Keratinocyte (primary cell): ENCODE measurements at regions not wholly inside any gene's neighbourhood (a gene's known extent, or its start where the extent isn't known, plus 50 kb on each side); places are given as distances from the start of the nearest gene placed in this dataset.

Experiments used
- DNase-seq: peaks from one replicate; pipeline ENCODE4 v3.0.0-alpha.2; 2011; ENCODE audit warnings: low read depth, missing footprints, low spot score
- FAIRE-seq: peaks from 2 replicates; lab custom pipeline; 2011; peaks lifted over from hg19 to GRCh38; lab: Jason Lieb, UNC
- H2AFZ ChIP-seq: 2 replicates; pipeline ENCODE4 v1.6.0; 2012; ENCODE audit warnings: low read length, control low read depth, inconsistent platforms; ENCODE audit not compliant: control insufficient read depth
- H3K27ac ChIP-seq: 2 replicates; pipeline ENCODE4 v1.5.1; 2011; ENCODE audit warnings: low read length; ENCODE audit not compliant: control insufficient read depth, insufficient read depth
- H3K27me3 ChIP-seq: 3 replicates; pipeline ENCODE4 v1.6.0; 2011; ENCODE audit warnings: low read length; ENCODE audit not compliant: control insufficient read depth, insufficient read depth; ENCODE audit errors: extremely low read depth
- H3K36me3 ChIP-seq, 2 experiments: 2 replicates in 1 of 2; 3 replicates in 1 of 2; pipeline ENCODE4 v1.5.1; 2011; ENCODE audit warnings: low read length in 2 of 2, mild to moderate bottlenecking in 1 of 2; ENCODE audit not compliant: control insufficient read depth in 2 of 2, insufficient read depth in 2 of 2; ENCODE audit errors: extremely low read depth in 1 of 2
- H3K4me1 ChIP-seq: 3 replicates; pipeline ENCODE4 v1.5.1; 2011; ENCODE audit warnings: low read length; ENCODE audit not compliant: control insufficient read depth, insufficient read depth; ENCODE audit errors: extremely low read depth
- H3K4me2 ChIP-seq: 3 replicates; pipeline ENCODE4 v1.6.0; 2011; ENCODE audit warnings: low read depth, low read length; ENCODE audit not compliant: control insufficient read depth, insufficient read depth; ENCODE audit errors: extremely low read depth
- H3K4me3 ChIP-seq, 3 experiments: fragments of 200-600 bp in 1 of 3; sonication (generic) in 1 of 3; 2 replicates in 2 of 3; 3 replicates in 1 of 3; pipeline ENCODE4 v1.5.1; 2011 to 2016; ENCODE audit warnings: low read length in 3 of 3, mild to moderate bottlenecking in 3 of 3, control low read depth in 2 of 3, inconsistent platforms in 1 of 3, low read depth in 1 of 3, mixed read lengths in 1 of 3, mixed run types in 1 of 3, moderate library complexity in 1 of 3; ENCODE audit not compliant: control insufficient read depth in 2 of 3, insufficient read depth in 2 of 3; ENCODE audit errors: extremely low read depth in 1 of 3
- H3K79me2 ChIP-seq: 2 replicates; pipeline ENCODE4 v1.6.0; 2012; ENCODE audit warnings: low read length; ENCODE audit not compliant: control insufficient read depth, insufficient read depth
- H3K9ac ChIP-seq: 3 replicates; pipeline ENCODE4 v1.6.0; 2011; ENCODE audit warnings: low read length; ENCODE audit not compliant: control insufficient read depth, insufficient read depth; ENCODE audit errors: extremely low read depth
- H3K9me1 ChIP-seq: 3 replicates; pipeline ENCODE4 v1.6.0; 2011; ENCODE audit warnings: low read length; ENCODE audit not compliant: control insufficient read depth, insufficient read depth; ENCODE audit errors: extremely low read depth
- H3K9me3 ChIP-seq: 2 replicates; pipeline ENCODE4 v1.5.1; 2012; ENCODE audit warnings: low read depth, low read length; ENCODE audit not compliant: control insufficient read depth
- H4K20me1 ChIP-seq: 3 replicates; pipeline ENCODE4 v1.6.0; 2011; ENCODE audit warnings: low read length; ENCODE audit not compliant: control insufficient read depth, insufficient read depth; ENCODE audit errors: extremely low read depth
- CTCF ChIP-seq, 3 experiments: IDR thresholded peaks in 1 of 3; conservative IDR thresholded peaks in 1 of 3; optimal IDR thresholded peaks in 1 of 3; 2 replicates in 2 of 3; 3 replicates in 1 of 3; pipeline versions ENCODE3 to v1.5.1; 2011; ENCODE audit warnings: low read length in 3 of 3, mild to moderate bottlenecking in 3 of 3, moderate library complexity in 2 of 3, control low read depth in 1 of 3, inconsistent platforms in 1 of 3; ENCODE audit not compliant: insufficient read depth in 2 of 3; ENCODE audit errors: extremely low read depth in 1 of 3
- EZH2 ChIP-seq: IDR thresholded peaks from one replicate; pipeline ENCODE4 v1.6.1; 2012; ENCODE audit warnings: inconsistent platforms, mild to moderate bottlenecking, low read length, moderate library complexity
- dilution Hi-C: fragments of 300-500 bp; cut with MboI; formaldehyde crosslinking; loops from one replicate; pipeline ENCODE4 v1.7.0; 2020; ENCODE audit warnings: low sequenced_read_pairs; ENCODE audit not compliant: extremely low pct_ligation_motif_present

GRCh38 chr1:91172541-91172940, 150.7 kb upstream of the ZNF644 start:
- Histone ChIP-seq H3K4me2 (no peak overlapping the region), H3K79me2 (no peaks in the 10 kb centered on the region), H2AFZ (no peak overlapping the region), H3K27ac (no peak overlapping the region), H3K9me1 (no peaks in the 10 kb centered on the region), H3K4me3 (no peak overlapping the region), H3K9me3 (no peaks in the 10 kb centered on the region), H3K27me3 (peaks cover 7% of the 10 kb centered on the region), H4K20me1 (no peaks in the 10 kb centered on the region), H3K9ac (no peak overlapping the region), H3K36me3 (no peaks in the 10 kb centered on the region), H3K4me1 (no peaks in the 10 kb centered on the region)
- dilution Hi-C loops: no loop called here
- TF ChIP-seq CTCF (optimal IDR thresholded peaks at IDR 0.05 in 1 of 3, IDR thresholded peaks at IDR 0.05 in 1 of 3, conservative IDR thresholded peaks at IDR 0.05 in 1 of 3; ENCODE audit: extremely low read depth in 1 of 3, insufficient read depth in 2 of 3, low read length in 3 of 3) (no peak), EZH2 (no peak)
- FAIRE-seq (no peak), DNase-seq (no peak)

- dilution Hi-C loops: no loop called here
- no peaks in the 10 kb centered on the region for H3K79me2 ChIP-seq
Observed at GRCh38 chr1:91171898-91172297, 150.1 kb upstream of the ZNF644 start.

More at GRCh38 chr1:91171898-91172297, 150.1 kb upstream of the ZNF644 start:
- H3K27ac ChIP-seq: no peak overlapping the region
- no peaks in the 10 kb centered on the region for H3K9me3 ChIP-seq
- DNase-seq: no peak
- H3K9me1 ChIP-seq: no peaks in the 10 kb centered on the region
- H3K4me2 ChIP-seq: no peak overlapping the region
- H2AFZ ChIP-seq: no peak overlapping the region
- H3K9ac ChIP-seq: no peak overlapping the region
- no peak for FAIRE-seq
- peaks cover 7% of the 10 kb centered on the region for H3K27me3 ChIP-seq
- H3K36me3 ChIP-seq: no peaks in the 10 kb centered on the region
- TF ChIP-seq CTCF (optimal IDR thresholded peaks at IDR 0.05 in 1 of 3, IDR thresholded peaks at IDR 0.05 in 1 of 3, conservative IDR thresholded peaks at IDR 0.05 in 1 of 3; ENCODE audit: extremely low read depth in 1 of 3, insufficient read depth in 2 of 3, low read length in 3 of 3): no peak
- no peak for TF ChIP-seq EZH2
- no peaks in the 10 kb centered on the region for H3K4me1 ChIP-seq
- H3K4me3 ChIP-seq: no peak overlapping the region
- no peaks in the 10 kb centered on the region for H4K20me1 ChIP-seq
